HuH-7.5 (cell line): ENCODE measurements at regions not wholly inside any gene's neighbourhood (a gene's known extent, or its start where the extent isn't known, plus 50 kb on each side); places are given as distances from the start of the nearest gene placed in this dataset.

Source experiments
- DNase-seq: peaks from one replicate; pipeline ENCODE4 v3.0.0; 2011; ENCODE audit warnings: low spot score

- no peak for DNase-seq
Observed at GRCh38 chr20:25135031-25135430, 53.1 kb upstream of the VSX1 start.

DNA sequence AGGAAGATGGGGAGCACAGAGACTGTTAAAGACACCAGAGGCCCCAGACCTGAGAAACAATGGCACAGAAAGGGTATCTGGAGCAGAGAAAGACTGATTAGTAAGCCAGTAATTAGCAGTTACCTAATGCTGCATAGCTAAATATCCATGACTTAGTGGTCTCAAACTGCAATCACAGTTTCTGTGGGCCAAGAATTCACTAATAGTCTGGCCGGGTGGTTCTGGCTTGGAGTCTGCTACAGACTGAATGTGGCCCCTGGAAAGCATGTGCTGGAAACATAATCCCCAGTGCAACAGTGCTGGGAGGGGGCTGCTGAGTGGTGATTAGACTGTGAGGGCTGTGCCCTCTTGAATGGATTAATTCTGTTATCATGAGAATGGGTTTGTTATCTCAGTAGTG lies 54.1 kb upstream of the VSX1 start:
- no peak for DNase-seq

GRCh38 chr20:25136643-25137559 lies 55.0 kb upstream of the VSX1 start:
- no peak for DNase-seq

DNA sequence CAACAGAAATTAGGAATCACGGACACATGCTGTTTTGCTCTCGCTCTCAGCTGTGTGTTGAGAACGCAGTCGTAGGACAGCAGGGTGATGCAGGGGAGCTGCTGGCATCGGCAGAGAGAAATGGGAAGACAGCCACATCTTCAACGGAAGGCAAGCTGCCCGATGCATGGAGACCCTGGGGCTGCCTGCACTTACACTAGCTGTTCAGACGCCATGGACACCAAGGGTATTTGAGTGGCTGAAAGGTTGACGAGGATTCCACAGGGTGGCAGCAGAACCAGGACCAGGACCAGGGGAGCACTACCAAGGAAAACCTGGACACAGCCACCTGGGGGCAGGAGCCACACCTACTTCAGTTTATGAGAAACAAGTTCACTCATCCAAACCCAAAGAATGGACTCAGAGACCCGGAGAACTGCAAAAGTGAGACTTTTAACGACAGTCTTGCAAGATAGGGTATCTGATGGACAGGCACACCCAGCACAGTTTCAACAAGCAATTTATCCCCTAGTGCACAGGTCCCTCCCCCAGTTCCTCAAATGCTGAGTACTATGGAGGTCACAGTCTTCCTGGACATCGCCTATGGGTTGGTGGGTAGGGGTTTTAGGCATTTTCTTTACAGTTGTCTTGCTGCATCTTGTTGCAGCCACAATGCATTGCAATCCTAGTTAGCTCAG lies 56.3 kb upstream of the ENTPD6 start:
- DNase-seq: peak; percentile 71

DNA sequence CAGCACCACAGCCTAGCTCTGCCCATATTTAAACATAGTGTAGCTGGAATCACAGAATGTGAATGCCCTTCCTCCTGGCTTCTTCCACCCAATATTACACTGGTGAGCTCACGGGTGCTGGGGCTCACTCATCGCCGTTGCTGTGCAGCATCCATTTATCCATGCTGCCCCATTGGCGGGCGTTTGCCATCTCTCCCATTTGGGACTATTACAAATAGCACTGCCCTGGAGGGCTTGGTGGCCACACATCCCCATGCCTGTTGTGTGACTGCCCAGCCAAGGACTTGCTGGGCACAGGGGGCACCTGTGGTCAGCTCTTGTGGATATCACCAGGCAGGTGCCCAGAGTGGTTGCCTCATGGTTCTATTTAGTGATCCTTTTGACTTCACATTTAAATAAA lies 54.5 kb upstream of the ENTPD6 start:
- DNase-seq: no peak

- DNase-seq: no peak
Observed at GRCh38 chr20:25142435-25142834, 53.1 kb upstream of the ENTPD6 start.

GRCh38 chr20:25145131-25145530 lies 50.4 kb upstream of the ENTPD6 start:
- DNase-seq: no peak
